ENCODE measurements at regions not wholly inside any gene's neighbourhood (a gene's known extent, or its start where the extent isn't known, plus 50 kb on each side); places are given as distances from the start of the nearest gene placed in this dataset.

GRCh38 chr5:8413975-8414374 is 545.0 kb downstream of the MTRR start:
- intact Hi-C loops (cut with DNase I), result no loop called here
- no peak for TF ChIP-seq CTCF (IDR thresholded peaks at IDR 0.05)
- no peak for ATAC-seq
- DNase-seq, result no peak
- H3K36me3 ChIP-seq, result no peaks in the 10 kb centered on the region
- H3K27me3 ChIP-seq, result no peaks in the 10 kb centered on the region
- no peaks in the 10 kb centered on the region for H3K9me3 ChIP-seq
- H3K4me1 ChIP-seq, result no peaks in the 10 kb centered on the region
- no peak overlapping the region for H3K4me3 ChIP-seq
- no peak overlapping the region for H3K27ac ChIP-seq

GRCh38 chr5:8417316-8418048 is 548.5 kb downstream of the MTRR start:
- H3K27me3 ChIP-seq, result no peaks in the 10 kb centered on the region
- DNase-seq, result no peak
- H3K27ac ChIP-seq, result no peak overlapping the region

GRCh38 chr5:8418049-8418426 is 549.1 kb downstream of the MTRR start:
- no peaks in the 10 kb centered on the region for H3K27me3 ChIP-seq

More at GRCh38 chr5:8417316-8418048, 548.5 kb downstream of the MTRR start:
- no peak for ATAC-seq
- Histone ChIP-seq H3K36me3 (no peaks in the 10 kb centered on the region), H3K4me1 (no peaks in the 10 kb centered on the region), H3K4me3 (no peak overlapping the region), H3K9me3 (no peaks in the 10 kb centered on the region)
- TF ChIP-seq CTCF (IDR thresholded peaks at IDR 0.05), result no peak
- intact Hi-C loops (cut with DNase I), result no loop called here

GRCh38 chr5:8429778-8430758 is 561.1 kb downstream of the MTRR start:
- peak in 1 of 4 donors; percentile 70 for DNase-seq
- no peaks in the 10 kb centered on the region for H3K27me3 ChIP-seq
- no peak for TF ChIP-seq CTCF (IDR thresholded peaks at IDR 0.05)
- H3K36me3 ChIP-seq, result no peaks in the 10 kb centered on the region
- no peaks in the 10 kb centered on the region for H3K4me1 ChIP-seq
- H3K27ac ChIP-seq, result no peak overlapping the region
- H3K9me3 ChIP-seq, result no peaks in the 10 kb centered on the region
- intact Hi-C loops (cut with DNase I), result no loop called here
- no peak overlapping the region for H3K4me3 ChIP-seq
- ATAC-seq, result no peak

More at GRCh38 chr5:8418049-8418426, 549.1 kb downstream of the MTRR start:
- H3K4me1 ChIP-seq, result no peaks in the 10 kb centered on the region
- H3K4me3 ChIP-seq, result no peak overlapping the region
- H3K36me3 ChIP-seq, result no peaks in the 10 kb centered on the region
- DNase-seq (no peak), ATAC-seq (no peak)
- H3K9me3 ChIP-seq, result no peaks in the 10 kb centered on the region
- intact Hi-C loops (cut with DNase I), result no loop called here
- no peak for TF ChIP-seq CTCF (IDR thresholded peaks at IDR 0.05)
- no peak overlapping the region for H3K27ac ChIP-seq

GRCh38 chr5:8434501-8434900 is 565.6 kb downstream of the MTRR start:
- intact Hi-C loops (cut with DNase I), result no loop called here

More at GRCh38 chr5:8434501-8434900, 565.6 kb downstream of the MTRR start:
- Histone ChIP-seq H3K4me1 (no peaks in the 10 kb centered on the region), H3K27ac (no peak overlapping the region), H3K27me3 (no peaks in the 10 kb centered on the region), H3K9me3 (no peaks in the 10 kb centered on the region), H3K4me3 (no peak overlapping the region), H3K36me3 (no peaks in the 10 kb centered on the region)
- TF ChIP-seq CTCF (IDR thresholded peaks at IDR 0.05), result no peak
- DNase-seq, result no peak
- no peak for ATAC-seq

Measured in left lung (tissue), 4 donors.